ENCODE measurements at regions not wholly inside any gene's neighbourhood (a gene's known extent, or its start where the extent isn't known, plus 50 kb on each side); places are given as distances from the start of the nearest gene placed in this dataset.

DNA sequence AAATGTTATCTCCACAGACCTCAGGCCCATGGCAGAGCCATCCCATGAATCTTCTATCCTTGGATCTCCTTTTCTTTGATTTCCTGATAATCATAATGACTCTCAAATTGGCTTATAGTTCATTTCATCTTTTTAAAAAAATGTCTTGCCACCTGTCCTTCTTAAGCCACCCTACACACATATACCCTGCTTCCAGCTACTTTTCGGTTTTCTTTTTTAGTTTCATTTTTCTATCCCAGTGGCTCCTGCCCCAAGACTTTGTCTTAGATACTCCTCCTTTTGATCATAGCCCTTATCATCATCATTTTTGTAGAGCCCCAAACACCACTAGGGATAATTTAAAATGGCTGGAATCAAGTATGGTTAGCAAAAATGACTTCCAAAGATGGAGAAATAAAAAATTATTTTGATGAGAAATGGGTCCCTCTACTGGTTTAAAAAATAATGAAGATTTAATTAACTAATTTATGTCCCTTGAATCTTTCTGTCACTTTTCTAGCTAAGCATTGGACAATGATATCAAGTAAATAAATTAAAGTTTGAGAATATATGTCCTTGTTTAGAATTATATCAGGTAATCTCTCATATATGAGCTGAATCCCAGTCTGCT lies 277.3 kb upstream of the SEMA3D start:
- peak; percentile 9 for DNase-seq (ENCODE audit: extremely low read depth, low read depth)

DNA sequence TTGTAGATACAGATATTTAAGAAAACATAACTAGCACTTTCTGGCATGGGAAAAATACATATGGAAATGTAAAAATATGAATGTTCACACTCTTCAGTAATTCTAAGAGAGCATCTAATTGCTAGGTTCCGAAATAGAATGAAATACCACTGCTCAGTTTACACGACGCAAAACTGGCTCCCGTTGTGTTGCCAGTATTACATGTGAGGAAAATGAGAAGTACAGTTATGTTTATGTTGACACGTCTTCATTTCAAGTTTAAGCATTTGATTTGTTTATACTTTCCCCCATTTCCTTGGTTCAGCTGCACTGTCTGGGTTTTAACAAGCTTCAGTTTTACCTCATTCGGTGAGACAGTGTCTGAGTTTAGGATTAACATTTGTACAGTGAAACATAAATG lies 275.8 kb upstream of the SEMA3D start:
- DNase-seq (ENCODE audit: extremely low read depth, low read depth), result no peak

DNA sequence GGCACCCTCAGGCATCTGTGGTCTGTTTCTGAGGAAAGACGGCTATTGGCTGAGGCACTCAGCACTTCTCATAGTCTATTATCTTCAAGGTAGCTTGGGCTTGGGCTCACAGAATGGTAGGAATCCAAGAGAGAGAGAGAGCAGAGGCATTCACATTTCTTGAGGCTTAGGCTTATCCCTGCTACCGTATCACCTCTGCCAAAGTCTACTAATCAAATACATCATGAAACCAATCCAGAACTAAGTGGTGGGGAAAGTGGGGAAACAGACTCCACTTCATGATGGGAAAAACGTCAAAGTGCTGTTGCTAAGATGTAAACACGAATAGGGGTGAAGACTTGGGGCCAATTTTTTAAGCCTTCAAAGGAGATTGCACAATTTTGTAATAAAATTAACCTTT lies 271.1 kb upstream of the SEMA3D start:
- DNase-seq (ENCODE audit: extremely low read depth, low read depth), result no peak

DNA sequence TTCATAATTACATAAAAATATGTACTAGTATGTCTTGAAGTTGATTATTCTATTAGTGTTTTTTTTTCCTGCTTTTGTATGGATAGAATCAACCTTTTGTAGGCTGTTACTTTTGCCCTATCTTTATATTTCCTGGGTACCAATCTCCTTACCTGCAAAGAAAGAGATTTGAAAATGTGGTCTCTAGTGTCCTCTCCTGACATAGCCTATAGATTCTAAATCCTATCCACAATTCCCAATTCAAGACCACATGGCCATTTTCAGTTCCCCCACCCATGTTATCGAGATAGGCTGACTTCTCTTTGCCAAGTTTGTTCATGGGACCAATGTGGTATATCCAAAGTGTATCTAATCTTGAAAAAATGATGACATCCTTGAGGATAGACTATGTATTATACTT lies 269.4 kb upstream of the SEMA3D start:
- DNase-seq (ENCODE audit: extremely low read depth, low read depth), result no peak

DNA sequence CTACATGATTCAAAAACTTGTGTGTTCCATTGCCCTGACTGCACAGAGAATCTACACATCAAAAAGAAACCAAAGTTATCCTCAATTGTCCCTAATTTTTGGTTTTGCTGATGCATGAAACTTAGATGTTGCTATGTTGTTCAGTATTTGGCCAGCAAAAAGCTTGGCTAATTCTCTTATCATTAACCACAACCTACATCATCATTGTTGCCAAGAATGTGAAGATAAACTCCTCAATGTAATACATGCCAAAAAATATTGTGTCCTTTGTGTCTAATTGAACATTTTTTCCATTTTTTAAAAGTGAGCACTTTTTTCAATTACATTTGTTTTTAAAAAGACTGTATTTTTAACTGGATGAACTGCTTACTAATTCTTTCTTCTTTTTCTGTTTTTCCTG lies 268.0 kb upstream of the SEMA3D start:
- no peak for DNase-seq (ENCODE audit: extremely low read depth, low read depth)

DNA sequence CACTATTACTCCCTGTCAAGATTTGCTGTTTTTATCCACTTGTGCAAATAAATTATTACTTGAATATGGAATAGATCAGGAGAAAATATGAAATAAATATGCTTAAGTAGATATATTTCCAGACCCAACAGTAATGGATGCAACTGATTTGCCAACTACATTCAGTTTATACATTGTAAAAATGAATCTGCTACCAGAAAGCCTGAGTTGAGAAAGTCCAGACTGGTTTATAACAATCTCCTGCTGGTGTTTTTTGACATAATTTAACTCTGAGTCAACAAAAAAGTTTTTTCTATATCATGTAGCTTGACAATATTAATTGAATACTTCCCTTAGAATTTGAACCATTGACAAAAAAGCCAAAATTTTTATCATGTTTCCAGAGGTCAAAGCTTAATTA lies 265.8 kb upstream of the SEMA3D start:
- no peak for DNase-seq (ENCODE audit: extremely low read depth, low read depth)

DNA sequence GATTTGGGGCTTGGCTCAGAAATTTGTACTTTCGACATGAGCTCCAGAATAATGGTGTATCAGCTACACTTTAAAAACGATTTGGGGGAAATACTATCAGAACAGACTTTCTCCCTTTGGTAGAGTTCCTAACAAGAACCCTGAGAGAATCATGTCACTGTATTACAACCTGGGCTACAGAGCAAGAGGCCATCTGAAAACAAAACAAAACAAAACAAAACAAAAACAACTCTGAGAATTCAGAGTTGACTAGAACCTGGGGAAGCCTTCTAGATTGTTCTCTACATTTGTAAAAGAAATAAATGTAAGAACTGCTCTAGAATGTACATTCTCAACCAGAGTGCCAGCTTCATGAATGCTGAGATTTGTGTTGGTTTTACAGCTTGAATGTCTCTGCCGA lies 262.6 kb upstream of the SEMA3D start:
- DNase-seq (ENCODE audit: extremely low read depth, low read depth), result no peak

DNA sequence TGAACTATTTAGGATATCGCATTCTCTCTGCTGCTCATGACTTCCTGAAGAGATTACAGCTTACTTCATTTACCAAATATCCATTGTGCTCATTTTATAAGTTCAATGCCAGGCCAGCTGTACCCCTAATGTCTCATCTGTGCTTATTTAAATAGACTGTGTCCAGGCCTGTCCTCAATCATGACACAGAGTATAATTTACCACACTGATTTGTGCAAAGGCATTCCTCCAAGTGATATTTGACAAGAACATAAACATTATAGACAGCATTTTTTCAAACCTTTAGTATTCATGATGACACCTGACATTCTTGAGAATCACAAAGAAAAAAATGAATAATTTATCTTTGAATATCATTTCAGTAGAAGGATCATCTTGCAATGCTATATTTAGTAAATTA lies 260.1 kb upstream of the SEMA3D start:
- DNase-seq (ENCODE audit: extremely low read depth, low read depth), result no peak

DNA sequence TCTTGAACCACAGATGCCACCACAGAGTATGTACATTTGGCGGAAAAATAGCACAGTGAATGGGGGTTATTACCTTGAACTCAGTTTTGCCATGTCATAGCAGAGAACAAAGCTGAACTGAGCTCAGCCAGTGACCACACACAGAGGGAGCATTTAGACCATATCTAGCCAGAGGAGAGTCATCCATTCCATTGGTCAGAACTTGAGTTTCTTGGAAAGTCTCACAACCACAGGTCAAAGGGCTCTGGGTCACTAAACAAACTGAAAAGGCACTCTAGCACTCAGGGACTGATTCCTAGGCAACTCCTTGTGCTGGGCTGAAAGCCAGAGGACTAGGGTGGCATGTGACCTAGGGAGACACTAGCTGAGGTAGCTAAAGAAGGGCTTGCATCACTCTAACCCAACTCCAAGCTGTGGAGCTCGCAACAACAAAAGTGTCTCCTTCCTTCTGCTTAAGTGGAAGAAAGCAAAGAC lies 239.7 kb upstream of the SEMA3D start:
- no peak for DNase-seq (ENCODE audit: extremely low read depth, low read depth)

DNA sequence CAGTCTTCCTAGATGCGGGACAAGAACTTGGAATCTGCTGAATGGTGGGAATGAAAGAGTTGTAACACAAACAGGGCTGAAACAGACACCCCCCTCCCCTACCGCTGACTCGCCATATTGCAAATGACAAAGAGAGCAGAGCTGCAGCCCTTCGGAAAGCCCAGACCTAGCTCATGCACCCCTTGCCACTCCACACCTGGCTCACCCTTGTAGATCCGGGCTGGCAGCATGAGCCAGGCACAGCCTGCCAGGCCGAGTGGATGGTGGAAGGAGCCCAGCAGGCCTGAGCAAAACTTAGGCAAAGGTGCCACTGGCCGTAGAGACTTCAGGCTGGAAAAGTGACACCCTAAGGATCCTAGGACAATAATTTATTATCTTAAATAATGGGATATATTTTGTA lies 237.4 kb upstream of the SEMA3D start:
- DNase-seq (ENCODE audit: extremely low read depth, low read depth), result no peak

DNA sequence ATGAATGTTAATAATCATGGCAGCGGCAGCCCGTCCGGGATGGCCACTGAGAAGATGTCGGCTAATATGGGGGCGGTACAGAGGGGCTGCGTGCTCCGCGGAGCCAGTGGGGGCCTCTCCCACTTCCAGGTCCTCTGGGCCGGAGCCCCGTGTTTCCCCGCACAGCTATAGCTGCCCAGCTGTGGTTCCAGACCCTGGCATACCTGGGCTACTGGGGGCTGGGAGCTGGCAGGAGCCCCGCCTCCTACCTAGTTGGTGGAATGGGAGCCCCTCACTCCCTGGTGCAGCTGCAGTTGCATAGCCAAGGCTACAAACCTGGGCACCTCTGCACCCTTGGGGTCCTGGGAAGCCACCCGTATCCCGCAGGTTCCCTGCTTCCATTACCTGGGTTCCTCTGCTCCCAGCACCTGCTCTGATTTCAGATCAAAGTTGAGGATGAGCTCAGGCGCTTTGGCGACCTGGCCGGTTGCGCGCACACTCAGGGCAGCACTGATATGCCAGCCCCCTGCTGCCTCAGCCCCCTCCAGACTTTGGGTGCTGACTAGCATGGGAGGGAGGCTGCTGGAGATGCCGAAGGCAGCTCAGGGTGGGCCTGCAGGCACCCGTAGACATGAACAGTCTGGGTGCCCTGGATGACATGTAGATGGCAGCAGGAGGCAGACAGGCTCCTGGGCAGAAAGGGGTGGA lies 236.5 kb upstream of the SEMA3D start:
- no peak for DNase-seq (ENCODE audit: extremely low read depth, low read depth)

DNA sequence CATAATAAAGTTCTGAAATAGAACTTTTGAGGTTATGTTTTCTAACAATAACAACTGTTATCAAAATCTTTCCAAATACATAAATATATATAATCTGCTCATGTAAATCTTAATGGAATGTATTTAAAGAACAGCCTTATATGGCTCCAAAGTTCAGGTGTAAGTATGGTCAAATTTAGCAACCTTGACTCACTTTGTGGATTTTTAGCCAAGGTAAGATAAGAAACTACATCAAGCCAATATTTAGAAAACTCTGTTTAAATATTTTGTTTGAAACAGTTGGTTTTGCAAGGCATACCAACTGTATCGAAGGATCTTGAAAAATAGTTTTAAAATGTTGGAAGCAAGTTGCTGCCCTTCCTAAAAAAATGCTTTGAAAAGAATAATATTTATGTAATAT lies 228.9 kb upstream of the SEMA3D start:
- DNase-seq (ENCODE audit: extremely low read depth, low read depth), result no peak

DNA sequence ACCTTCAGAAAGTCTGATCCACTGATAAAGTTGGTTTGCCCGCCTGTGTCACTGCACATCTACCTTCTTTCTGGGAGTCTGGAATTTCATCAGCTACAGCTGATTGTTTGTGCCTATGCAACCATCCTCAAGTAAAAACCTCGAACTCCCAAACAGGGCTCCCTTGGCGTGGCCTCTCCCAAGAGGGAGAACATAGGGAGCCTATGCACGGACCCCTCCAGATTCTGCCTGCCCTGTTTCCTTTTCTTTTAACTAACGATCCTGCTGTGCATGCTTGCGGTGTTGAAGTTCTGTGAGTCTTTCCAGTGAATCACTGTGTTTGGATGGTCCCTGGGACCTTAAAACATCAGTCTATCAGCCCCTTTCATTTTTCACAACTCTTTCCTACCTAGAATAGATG lies 226.9 kb upstream of the SEMA3D start:
- no peak for DNase-seq (ENCODE audit: extremely low read depth, low read depth)

DNA sequence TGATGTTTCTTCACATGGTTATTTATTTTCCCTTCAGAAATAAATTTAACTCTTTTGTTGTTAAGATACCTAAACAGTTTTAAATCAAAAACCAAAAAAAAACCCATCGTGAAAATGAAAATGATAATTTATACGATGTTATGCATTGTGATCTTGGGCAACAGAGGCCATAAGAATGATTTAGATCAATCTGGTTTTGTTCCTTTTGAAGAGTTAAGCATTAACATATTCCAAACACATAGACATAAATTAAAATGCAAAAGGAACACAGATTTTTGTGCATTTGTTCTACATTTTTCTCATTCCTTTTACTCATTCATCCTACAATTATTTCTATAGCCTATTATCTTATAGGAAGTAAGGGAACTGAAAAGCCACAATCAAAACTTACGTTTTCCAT lies 226.1 kb upstream of the SEMA3D start:
- no peak for DNase-seq (ENCODE audit: extremely low read depth, low read depth)

DNA sequence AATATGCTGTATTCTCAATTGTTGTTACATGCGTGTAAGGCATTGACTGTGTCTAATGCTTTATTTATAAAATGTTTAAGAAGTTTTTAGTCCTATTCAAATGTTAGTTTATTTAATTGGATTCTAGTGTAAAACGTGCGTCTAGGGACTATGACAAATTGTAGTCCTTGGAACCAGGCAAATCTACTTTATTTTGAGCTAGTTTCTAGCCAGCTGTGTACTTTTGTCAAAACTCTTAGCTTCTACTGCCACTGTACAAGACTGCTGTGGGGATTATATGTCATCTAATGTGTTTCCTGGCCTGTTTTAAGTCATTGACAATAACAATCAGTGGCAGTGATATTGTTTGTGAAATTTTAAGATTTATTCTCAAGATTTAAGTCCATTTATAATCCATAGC lies 220.5 kb upstream of the SEMA3D start:
- no peak for DNase-seq (ENCODE audit: extremely low read depth, low read depth)

DNA sequence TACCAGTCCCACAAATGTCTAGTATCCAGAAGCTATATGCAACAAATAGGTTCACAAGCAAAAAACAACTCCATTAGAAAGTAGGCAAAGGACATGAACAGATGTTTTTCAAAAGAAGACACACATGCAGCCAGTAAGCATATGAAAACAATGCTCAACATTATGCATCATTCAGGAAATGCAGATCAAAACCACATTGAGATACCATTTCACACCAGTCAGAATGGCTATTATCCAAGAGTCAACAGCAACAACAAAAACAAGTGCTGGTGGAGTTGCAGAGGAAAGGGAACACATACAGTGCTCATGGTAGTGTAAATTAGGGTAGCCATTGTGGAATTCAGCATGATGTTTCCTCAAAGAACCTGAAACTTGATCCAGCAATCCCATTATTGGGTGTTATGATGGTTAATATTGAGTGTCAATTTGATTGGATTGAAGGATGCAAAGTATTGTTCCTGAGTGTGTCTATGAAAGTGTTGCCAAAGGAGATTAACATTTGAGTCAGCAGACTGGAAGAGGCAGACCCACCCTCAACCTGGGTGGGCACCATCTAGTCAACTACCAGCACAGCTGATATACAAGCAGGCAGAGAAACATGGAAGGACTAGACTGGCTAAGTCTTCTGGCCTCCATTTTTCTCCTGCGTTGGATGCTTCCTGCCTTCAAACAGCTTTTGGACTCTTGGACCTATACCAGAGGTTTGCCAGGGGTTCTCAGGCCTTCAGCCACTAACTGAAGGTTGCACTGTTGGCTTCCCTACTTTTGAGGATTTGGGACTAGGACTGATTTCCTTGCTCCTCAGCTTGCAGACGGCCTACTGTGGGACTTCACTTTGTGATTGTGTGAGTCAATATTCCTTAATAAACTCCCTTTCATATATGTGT lies 218.4 kb upstream of the SEMA3D start:
- DNase-seq (ENCODE audit: extremely low read depth, low read depth), result no peak

DNA sequence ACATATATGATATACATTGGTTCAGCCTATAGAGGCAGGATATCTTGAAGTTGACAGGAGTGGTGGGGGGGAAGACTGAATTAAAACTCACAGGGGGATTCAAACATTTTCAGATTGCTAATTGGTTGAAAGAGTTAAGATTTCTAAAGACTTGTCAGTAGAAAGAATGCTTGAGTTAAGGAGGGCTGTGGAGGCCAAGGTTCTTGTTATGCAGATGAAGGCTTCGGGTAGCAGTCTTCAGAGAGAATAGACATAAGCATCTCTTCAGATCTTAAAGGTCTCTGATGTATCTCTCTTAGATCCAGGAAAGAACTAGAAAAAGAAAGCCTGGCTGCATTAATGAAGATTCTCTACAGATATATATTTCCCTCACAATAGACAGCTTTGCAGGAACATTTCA lies 209.8 kb upstream of the SEMA3D start:
- no peak for DNase-seq (ENCODE audit: extremely low read depth, low read depth)

DNA sequence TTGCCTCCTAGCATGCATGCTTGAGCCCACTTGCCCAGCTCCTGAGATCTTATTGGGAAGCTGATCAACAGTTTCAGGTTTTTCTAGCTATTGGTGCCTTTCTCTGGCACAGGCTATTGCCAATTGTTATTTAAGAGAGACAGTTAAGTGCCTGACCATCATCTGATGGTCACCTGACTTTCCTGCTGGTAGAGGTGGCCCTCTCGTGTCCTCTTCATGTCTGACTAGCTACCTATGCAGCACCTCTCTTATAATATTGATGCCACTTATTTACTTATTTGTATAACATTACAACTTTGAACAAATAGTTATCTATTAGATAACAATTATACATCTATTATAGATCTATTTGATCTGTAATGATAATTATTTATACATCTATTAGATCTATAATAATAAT lies 205.9 kb upstream of the SEMA3D start:
- DNase-seq (ENCODE audit: extremely low read depth, low read depth), result no peak

DNA sequence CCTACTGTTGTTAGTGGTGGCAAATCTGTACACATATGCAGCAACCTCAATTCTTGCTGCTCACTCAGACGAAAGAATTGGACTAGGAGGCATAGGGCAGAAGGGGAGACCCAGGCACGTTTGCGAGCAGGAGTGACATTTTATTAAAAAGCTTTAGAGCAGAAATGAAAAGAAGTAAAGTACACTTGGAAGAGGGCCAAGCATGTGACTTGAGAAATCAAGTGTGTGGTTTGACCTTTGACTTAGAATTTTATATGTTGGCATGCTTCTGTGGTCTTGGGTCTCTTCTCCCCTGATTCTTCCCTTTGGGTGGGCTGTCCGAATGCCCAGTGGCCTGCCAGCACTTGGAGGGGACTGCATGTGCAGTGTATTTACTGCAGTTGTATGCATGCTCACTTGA lies 205.5 kb upstream of the SEMA3D start:
- no peak for DNase-seq (ENCODE audit: extremely low read depth, low read depth)

DNA sequence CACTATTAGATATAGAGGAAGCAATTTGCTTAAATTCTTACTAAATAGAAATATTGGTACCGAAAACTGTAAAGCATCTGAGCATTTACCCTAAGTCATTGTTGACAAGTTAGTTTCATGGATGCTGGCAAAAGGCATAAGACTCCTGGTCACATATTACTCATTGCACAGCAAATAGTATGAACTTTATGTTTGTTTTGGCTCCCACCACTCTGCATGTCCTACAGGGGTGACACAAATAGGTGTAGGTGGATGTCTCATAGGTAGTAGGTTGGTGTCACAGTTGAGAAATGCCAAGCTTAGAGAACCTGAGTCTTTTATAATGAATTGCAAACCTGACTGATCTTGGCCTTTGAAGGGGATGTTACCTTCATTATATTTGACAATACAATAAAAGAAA lies 199.6 kb upstream of the SEMA3D start:
- DNase-seq (ENCODE audit: extremely low read depth, low read depth), result no peak

DNA sequence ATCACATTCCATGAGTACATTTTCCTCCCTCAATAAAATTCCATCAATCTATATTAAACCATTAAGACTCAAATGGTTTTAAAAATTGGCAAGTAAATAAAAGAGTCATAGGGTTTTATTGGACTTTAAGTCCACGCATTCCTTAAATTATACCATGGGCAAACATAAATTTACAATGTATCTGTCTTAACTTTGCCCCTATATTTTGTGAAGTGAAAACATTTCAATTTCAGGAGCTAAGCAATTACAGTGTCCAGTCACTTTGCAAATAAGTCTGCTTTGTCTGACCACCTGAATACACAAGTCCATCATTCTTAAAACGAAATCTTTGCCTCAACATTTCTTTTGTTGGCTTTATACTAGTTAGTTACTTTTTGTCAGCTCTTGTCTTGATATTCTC lies 197.5 kb upstream of the SEMA3D start:
- DNase-seq (ENCODE audit: extremely low read depth, low read depth), result no peak

DNA sequence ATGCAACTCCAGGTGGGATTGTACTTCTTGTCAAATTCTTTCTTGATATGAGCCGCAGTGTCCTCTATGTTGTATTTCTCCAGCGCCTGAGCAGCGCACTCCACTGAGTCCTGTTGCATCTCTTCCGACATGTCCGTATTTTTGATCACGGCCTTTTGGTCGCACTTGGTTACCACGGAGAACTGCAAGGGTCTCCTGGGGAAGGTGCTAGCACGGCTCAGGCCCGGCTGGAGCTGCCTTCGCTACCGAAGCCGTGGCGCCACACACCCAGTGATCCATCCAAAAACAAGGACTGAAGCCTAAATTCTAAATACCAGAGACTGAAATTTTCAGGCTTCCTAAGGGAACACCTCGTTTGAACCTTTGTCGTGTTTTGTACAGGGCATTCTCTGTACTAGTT lies 194.4 kb upstream of the SEMA3D start:
- DNase-seq (ENCODE audit: extremely low read depth, low read depth), result no peak

Measured in NCI-H460 (cell line).